AG09309 (cell line): ENCODE measurements at regions not wholly inside any gene's neighbourhood (a gene's known extent, or its start where the extent isn't known, plus 50 kb on each side); places are given as distances from the start of the nearest gene placed in this dataset.

Experiments used
- DNase-seq: peaks from one replicate; pipeline ENCODE4 v3.0.0-alpha.2; 2010; ENCODE audit warnings: low read depth
- H3K4me3 ChIP-seq: 2 replicates; pipeline ENCODE4 v1.5.1; 2011; ENCODE audit warnings: mild to moderate bottlenecking, low read depth, low read length, moderate library complexity; ENCODE audit not compliant: control insufficient read depth
- TF ChIP-seq, protein P1 (sequence below): IDR thresholded peaks from 2 replicates; pipeline ENCODE4 v1.5.1; 2011; ENCODE audit warnings: mild to moderate bottlenecking, low read depth, low read length, inconsistent platforms; ENCODE audit not compliant: insufficient read depth, control insufficient read depth; ENCODE audit errors: missing control alignments

DNA sequence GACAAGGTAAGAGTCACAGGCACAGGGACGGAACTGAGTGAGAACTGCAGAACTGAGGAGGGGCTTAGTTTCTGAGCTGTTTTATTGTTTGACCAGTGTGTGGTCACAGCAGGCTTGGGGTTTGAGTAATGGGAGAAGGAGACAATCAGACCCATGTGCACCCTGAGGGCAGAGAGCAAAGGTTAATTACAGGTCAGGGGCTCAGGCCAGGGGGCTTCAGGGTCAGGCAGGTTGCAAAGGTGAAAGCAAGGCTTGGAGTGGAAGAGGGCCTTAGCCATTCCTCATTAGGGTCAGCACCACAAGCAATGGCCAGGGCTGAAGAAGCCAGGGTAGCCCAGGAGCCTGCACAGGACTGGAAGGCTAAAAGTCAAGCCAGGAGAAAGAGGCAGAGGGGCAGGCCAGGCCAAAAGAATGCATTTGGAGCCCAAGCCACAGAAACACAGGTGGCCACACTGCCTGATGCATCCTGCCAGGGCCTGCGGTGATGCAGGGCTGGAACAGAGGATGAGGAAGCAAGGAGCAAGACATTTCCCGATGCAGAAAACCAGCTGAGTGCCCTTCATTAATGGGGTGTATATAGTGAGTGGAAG is 209.8 kb upstream of the GYPC start:
- TF ChIP-seq, protein P1, sequence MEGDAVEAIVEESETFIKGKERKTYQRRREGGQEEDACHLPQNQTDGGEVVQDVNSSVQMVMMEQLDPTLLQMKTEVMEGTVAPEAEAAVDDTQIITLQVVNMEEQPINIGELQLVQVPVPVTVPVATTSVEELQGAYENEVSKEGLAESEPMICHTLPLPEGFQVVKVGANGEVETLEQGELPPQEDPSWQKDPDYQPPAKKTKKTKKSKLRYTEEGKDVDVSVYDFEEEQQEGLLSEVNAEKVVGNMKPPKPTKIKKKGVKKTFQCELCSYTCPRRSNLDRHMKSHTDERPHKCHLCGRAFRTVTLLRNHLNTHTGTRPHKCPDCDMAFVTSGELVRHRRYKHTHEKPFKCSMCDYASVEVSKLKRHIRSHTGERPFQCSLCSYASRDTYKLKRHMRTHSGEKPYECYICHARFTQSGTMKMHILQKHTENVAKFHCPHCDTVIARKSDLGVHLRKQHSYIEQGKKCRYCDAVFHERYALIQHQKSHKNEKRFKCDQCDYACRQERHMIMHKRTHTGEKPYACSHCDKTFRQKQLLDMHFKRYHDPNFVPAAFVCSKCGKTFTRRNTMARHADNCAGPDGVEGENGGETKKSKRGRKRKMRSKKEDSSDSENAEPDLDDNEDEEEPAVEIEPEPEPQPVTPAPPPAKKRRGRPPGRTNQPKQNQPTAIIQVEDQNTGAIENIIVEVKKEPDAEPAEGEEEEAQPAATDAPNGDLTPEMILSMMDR, result no peak
- H3K4me3 ChIP-seq, result no peak overlapping the region
- no peak for DNase-seq

DNA sequence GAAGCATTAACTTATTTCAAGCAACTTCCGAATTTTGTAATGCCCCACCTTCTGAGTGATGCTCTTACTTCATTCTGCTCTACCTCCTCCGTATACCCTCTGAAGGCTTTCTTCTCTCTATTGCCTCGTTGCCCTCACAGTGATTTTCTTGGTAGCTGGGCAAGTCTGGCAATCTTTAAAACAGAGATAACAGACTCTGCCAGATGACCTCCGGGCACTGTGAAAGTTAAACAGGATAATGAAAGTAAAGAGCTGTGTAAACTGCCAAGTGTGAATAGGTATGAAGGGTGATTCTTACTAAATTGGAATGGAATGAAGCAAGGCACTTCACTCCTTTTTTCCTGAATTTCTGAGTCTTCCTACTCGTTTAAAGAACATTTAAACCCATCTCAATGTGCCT is 207.3 kb upstream of the GYPC start:
- H3K4me3 ChIP-seq, result no peak overlapping the region
- DNase-seq, result no peak
- TF ChIP-seq, protein P1, result no peak

DNA sequence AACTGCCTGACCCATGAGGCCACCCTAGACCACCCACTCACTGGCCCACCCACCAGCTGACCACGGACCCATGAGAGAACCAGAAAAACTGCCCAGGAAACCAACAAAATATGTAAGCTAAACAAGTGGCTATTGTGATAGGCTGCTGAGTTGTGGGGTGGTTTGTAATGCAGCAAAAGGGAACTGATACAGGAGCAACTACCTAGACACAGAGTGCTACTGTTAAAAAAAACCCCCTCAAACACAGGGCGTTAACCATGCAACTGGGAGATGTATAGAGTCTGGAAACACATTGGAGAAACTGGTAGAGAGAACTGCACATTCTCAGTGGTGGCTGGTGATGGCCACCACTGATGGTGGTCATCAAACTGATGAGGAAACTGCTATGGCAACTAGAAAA is 206.3 kb upstream of the GYPC start:
- H3K4me3 ChIP-seq, result no peak overlapping the region
- TF ChIP-seq, protein P1, result no peak
- DNase-seq, result no peak

DNA sequence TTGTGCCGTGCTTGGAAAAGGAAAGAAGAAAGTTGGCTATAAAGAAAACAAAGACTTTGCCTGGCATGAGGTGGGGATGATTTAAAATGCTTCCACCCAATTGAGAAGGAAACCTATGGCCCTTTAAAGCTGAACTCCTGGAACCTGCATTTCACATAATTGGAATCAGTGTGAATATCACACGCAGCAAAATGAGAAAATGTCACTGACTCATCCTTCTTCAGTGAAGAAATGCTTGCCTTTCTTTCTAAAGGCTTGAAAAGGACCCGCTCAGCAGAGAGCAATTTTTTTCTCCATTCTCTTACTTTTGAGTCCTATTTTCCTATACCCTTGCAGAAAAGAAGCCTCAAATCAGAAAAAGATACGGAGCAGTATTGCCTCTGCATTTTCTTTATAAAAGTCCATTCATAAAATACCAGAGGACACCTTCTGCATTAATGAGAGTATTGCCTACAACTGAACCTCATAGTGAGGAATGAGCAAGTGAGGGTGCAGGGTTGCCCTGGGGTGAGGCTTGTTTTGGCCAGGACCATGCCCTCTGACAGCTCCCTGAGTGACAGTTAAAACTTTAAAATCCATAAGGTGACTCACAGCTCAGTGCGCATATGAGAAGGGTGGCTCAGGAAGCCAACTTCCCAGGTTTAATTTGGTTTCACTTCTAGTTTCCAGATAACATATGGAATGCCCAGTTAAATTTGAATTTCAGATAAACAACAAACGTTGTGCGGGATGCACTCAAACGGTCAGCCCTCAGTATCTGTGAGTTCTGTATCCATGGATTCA is 191.9 kb upstream of the GYPC start:
- no peak overlapping the region for H3K4me3 ChIP-seq
- TF ChIP-seq, protein P1, result no peak
- DNase-seq, result no peak

DNA sequence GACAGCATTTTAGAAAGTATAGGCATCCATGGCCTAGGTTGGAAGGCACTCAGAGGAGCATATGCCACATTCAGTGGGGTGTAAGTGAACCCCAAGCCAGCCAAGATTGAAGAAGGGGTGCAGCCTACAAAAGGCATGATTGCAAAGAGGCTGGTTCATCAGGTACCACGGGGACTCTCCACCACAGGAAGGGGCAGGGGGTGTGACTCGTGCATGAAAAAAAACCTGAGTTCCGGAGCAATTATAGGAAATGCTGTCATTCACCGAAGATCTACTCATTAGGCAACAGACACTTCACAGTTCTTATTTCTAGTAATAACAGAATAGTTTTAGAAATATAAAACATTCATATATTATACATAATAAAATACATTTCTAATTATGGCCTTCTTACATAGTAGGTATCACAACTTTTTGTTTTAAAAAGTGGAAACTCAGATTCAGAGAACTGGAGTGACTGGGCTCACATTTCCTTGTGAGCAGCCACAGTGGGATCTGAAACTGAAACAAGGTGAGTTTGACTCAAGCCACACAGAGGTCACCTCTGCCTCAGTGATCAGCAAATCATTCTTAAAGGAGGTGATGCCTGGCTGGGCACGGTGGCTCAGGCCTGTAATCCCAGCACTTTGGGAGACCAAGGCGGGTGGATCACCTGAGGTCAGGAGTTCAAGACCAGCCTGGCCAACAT is 188.4 kb upstream of the GYPC start:
- TF ChIP-seq, protein P1, result no peak
- no peak for DNase-seq
- H3K4me3 ChIP-seq, result no peak overlapping the region

DNA sequence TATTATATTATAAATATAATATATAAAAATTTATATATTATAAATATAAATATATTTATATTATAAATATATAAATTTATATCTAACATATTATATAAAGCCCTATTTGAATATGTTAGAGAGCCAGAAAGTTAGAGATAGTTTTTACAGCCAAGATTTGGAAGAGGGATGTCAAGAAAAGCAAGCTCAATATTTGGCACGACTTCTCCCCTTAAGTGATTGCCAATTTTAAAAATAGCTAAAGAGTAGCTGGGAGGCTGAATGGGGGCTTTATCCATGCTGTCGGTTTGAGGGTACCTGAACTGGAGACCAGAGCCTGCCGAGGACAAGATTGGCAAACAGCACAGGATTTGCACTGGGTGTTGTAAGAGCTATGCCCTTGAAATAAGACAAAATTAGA is 180.9 kb upstream of the GYPC start:
- no peak for DNase-seq
- H3K4me3 ChIP-seq, result no peak overlapping the region
- TF ChIP-seq, protein P1, result no peak
